Vagina (tissue), 2 donors: ENCODE measurements at regions not wholly inside any gene's neighbourhood (a gene's known extent, or its start where the extent isn't known, plus 50 kb on each side); places are given as distances from the start of the nearest gene placed in this dataset.

Experiments used
- POLR2AphosphoS5 ChIP-seq, 2 donors: sonication (generic); formaldehyde crosslinking; IDR thresholded peaks; one replicate each; pipeline ENCODE4 v1.9.0; 2017; ENCODE audit warnings: antibody characterized with exemption in 2 of 2, mild to moderate bottlenecking in 2 of 2, low read depth in 1 of 2; ENCODE audit not compliant: insufficient read depth in 1 of 2
- TF ChIP-seq, protein P1 (sequence below), 3 experiments: fragments of 450-650 bp in 2 of 3; fragments of 200-600 bp in 1 of 3; sonication (generic) in 1 of 3; IDR thresholded peaks; one replicate each; pipeline ENCODE4 v1.5.1; 2017 to 2019; ENCODE audit warnings: antibody characterized with exemption in 3 of 3, mild to moderate bottlenecking in 2 of 3, moderate library complexity in 2 of 3

DNA sequence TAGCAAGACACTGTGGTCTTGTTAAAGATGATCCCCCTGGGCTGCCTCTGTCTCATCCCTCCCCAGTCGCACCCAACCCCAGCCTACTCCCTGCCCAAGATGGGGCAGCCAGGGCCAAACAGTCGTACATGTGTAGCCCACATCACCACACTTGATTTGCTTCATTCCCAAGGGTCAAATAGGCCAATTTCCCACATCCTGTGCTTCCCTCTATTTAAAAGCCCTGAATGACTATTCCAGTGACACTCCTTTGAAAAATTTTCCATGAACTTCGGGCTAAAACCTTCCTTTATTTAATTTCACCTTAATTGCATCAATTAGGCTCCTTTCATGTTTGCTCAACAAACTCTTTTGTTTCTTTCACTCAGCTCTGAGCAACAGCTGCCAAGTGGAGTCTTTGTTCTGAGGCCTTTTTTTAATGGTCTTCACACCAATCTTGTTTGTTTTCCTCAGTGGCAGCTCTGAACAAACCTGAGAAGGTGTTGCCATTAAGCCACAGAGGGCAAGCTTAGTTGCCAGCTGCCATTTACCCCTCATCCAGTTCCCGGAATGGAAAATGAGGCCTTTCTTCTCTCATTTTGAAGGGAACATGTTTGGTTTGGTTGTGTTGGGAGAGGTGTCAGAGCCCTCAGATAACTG lies 126.9 kb downstream of the APIP start:
- TF ChIP-seq, protein P1, sequence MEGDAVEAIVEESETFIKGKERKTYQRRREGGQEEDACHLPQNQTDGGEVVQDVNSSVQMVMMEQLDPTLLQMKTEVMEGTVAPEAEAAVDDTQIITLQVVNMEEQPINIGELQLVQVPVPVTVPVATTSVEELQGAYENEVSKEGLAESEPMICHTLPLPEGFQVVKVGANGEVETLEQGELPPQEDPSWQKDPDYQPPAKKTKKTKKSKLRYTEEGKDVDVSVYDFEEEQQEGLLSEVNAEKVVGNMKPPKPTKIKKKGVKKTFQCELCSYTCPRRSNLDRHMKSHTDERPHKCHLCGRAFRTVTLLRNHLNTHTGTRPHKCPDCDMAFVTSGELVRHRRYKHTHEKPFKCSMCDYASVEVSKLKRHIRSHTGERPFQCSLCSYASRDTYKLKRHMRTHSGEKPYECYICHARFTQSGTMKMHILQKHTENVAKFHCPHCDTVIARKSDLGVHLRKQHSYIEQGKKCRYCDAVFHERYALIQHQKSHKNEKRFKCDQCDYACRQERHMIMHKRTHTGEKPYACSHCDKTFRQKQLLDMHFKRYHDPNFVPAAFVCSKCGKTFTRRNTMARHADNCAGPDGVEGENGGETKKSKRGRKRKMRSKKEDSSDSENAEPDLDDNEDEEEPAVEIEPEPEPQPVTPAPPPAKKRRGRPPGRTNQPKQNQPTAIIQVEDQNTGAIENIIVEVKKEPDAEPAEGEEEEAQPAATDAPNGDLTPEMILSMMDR (IDR thresholded peaks at IDR 0.05): no peak
- TF ChIP-seq POLR2AphosphoS5 (IDR thresholded peaks at IDR 0.05; ENCODE audit: insufficient read depth in 1 of 2, low read depth in 1 of 2): no peak
